Right lobe of liver (tissue), 4 donors: ENCODE measurements at regions not wholly inside any gene's neighbourhood (a gene's known extent, or its start where the extent isn't known, plus 50 kb on each side); places are given as distances from the start of the nearest gene placed in this dataset.

Experiments used
- POLR2A ChIP-seq: fragments of 450-650 bp; IDR thresholded peaks from one replicate; pipeline ENCODE4 v1.6.1; 2017; ENCODE audit warnings: antibody characterized with exemption, mild to moderate bottlenecking
- TF ChIP-seq, protein P1 (sequence below), 4 donors: fragments of 200-600 bp in 3 of 4; fragments of 450-650 bp in 1 of 4; IDR thresholded peaks; one replicate each; pipeline versions ENCODE4 v1.5.1 to v1.8.0; 2016 to 2022; ENCODE audit warnings: antibody characterized with exemption in 4 of 4, mild to moderate bottlenecking in 2 of 4
- donor health status: DM: no; HTN: no; CAD: no.
- donor health status: DM: no; HTN: no; CAD: no.
- donor health status: DM: no; HTN: yes; CAD: no.

GRCh38 chr6:121724576-121724975, 289.1 kb downstream of the GJA1 start:
- TF ChIP-seq, protein P1, sequence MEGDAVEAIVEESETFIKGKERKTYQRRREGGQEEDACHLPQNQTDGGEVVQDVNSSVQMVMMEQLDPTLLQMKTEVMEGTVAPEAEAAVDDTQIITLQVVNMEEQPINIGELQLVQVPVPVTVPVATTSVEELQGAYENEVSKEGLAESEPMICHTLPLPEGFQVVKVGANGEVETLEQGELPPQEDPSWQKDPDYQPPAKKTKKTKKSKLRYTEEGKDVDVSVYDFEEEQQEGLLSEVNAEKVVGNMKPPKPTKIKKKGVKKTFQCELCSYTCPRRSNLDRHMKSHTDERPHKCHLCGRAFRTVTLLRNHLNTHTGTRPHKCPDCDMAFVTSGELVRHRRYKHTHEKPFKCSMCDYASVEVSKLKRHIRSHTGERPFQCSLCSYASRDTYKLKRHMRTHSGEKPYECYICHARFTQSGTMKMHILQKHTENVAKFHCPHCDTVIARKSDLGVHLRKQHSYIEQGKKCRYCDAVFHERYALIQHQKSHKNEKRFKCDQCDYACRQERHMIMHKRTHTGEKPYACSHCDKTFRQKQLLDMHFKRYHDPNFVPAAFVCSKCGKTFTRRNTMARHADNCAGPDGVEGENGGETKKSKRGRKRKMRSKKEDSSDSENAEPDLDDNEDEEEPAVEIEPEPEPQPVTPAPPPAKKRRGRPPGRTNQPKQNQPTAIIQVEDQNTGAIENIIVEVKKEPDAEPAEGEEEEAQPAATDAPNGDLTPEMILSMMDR (IDR thresholded peaks at IDR 0.05): no peak
- TF ChIP-seq POLR2A: no peak
